ENCODE measurements at regions not wholly inside any gene's neighbourhood (a gene's known extent, or its start where the extent isn't known, plus 50 kb on each side); places are given as distances from the start of the nearest gene placed in this dataset.

DNA sequence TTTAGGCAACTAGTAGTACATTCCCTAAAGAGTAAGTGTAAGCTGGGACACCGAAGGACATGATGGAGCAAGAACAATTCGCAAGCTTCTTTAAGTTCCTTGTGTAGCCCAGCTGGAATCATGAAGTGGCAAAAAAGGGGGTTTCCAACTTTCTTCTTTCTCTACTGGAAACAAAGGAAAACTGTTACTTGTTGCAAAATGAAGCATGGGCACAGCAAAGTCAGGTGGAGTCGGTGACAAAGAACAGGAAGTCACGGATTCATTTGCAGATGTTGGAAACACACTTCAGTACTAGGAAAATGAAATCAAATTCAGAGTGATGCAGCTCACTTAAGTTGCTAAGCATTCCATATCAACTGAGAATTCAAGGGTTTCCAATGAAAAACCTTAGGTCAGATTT is 706.9 kb upstream of the STXBP6 start:
- TF ChIP-seq, protein P1, sequence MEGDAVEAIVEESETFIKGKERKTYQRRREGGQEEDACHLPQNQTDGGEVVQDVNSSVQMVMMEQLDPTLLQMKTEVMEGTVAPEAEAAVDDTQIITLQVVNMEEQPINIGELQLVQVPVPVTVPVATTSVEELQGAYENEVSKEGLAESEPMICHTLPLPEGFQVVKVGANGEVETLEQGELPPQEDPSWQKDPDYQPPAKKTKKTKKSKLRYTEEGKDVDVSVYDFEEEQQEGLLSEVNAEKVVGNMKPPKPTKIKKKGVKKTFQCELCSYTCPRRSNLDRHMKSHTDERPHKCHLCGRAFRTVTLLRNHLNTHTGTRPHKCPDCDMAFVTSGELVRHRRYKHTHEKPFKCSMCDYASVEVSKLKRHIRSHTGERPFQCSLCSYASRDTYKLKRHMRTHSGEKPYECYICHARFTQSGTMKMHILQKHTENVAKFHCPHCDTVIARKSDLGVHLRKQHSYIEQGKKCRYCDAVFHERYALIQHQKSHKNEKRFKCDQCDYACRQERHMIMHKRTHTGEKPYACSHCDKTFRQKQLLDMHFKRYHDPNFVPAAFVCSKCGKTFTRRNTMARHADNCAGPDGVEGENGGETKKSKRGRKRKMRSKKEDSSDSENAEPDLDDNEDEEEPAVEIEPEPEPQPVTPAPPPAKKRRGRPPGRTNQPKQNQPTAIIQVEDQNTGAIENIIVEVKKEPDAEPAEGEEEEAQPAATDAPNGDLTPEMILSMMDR (IDR thresholded peaks at IDR 0.05; ENCODE audit: low read depth, low read length, poor library complexity, severe bottlenecking) = no peak
- no peak for TF ChIP-seq EZH2phosphoT487 (IDR thresholded peaks at IDR 0.05; ENCODE audit: borderline replicate concordance, low read length)

All from DOHH2 (cell line).